Dendritic cell treated with granulocyte-macrophage colony-stimulating factor and Interleukin-4, amounts not matched to agents 40 ng/mL and 50 ng/mL, for 4 days (primary cell): ENCODE measurements at regions not wholly inside any gene's neighbourhood (a gene's known extent, or its start where the extent isn't known, plus 50 kb on each side); places are given as distances from the start of the nearest gene placed in this dataset.

ENCODE experiments used
- H3K27ac Mint-ChIP-seq: one replicate; pipeline ENCODE4 v1.8.0; 2022; ENCODE audit warnings: mild to moderate bottlenecking, mixed read lengths
- H3K27me3 Mint-ChIP-seq: one replicate; pipeline ENCODE4 v1.8.0; 2022; ENCODE audit warnings: mild to moderate bottlenecking, mixed read lengths
- H3K36me3 Mint-ChIP-seq: one replicate; pipeline ENCODE4 v1.8.0; 2022; ENCODE audit warnings: low read depth, mixed read lengths
- H3K4me1 Mint-ChIP-seq: one replicate; pipeline ENCODE4 v1.8.0; 2022; ENCODE audit warnings: low read depth, mixed read lengths
- H3K4me3 Mint-ChIP-seq: one replicate; pipeline ENCODE4 v1.8.0; 2022; ENCODE audit warnings: mild to moderate bottlenecking, moderate library complexity, mixed read lengths
- H3K9me3 Mint-ChIP-seq: one replicate; pipeline ENCODE4 v1.8.0; 2022; ENCODE audit warnings: mixed read lengths
- intact Hi-C: fragments of 100-400 bp; cut with micrococcal nuclease; formaldehyde crosslinking; loops from one replicate; pipeline ENCODE4 v1.15.0; 2022

DNA sequence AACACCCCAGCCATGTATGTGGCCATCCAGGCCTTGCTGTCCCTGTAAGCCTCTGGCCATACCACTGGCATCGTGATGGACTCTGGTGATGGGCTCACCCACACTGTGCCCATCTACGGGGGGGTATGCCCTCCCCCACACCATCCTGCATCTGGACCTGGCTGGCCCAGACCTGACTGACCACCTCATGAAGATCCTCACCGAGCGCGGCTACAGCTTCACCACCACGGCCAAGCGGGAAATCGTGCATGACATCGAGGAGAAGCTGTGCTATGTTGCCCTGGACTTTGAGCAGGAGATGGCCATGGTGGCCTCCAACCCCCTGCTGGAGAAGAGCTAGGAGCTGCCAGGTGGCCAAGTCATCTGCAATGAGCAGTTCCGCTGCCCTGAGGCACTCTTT lies 80.4 kb upstream of the ZCCHC2 start:
- H3K9me3 Mint-ChIP-seq, result no peaks in the 10 kb centered on the region
- intact Hi-C loops, result no loop called here

DNA sequence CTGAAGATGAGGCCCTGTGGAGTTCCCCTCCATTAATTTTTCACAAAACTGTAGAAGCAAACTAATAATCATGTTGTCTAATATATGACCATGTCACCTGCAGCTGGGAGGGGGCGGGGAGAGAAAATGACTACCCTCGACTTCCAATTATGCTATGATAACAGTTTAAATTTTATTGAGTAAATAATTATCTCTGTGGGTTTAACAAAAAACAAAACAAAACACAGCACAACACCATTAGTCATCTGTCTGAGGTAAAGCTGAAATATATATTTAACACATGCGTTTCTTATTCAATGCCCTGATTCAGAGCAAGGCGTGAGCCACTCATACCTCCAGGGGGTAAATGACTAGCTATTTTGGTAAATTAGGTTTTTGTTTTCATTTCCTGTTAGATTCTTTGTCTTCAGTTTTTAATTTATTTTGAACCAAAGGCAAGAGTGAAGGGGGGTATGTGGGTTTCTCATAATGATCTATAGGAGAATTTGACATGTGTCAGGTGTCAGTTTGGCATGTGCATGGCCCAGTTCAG lies 77.4 kb upstream of the ZCCHC2 start:
- Mint-ChIP-seq H3K36me3 (no peaks in the 10 kb centered on the region), H3K27me3 (peaks cover under 1% of the 10 kb centered on the region), H3K4me1 (peaks cover 34% of the 10 kb centered on the region), H3K27ac (no peak overlapping the region), H3K4me3 (no peak overlapping the region), H3K9me3 (no peaks in the 10 kb centered on the region)
- intact Hi-C loops, result no loop called here

More for the DNA sequence above, 80.4 kb upstream of the ZCCHC2 start:
- peaks cover 4% of the 10 kb centered on the region for H3K27me3 Mint-ChIP-seq
- no peak overlapping the region for H3K4me3 Mint-ChIP-seq
- H3K27ac Mint-ChIP-seq, result no peak overlapping the region
- no peaks in the 10 kb centered on the region for H3K36me3 Mint-ChIP-seq
- peaks cover 22% of the 10 kb centered on the region for H3K4me1 Mint-ChIP-seq

DNA sequence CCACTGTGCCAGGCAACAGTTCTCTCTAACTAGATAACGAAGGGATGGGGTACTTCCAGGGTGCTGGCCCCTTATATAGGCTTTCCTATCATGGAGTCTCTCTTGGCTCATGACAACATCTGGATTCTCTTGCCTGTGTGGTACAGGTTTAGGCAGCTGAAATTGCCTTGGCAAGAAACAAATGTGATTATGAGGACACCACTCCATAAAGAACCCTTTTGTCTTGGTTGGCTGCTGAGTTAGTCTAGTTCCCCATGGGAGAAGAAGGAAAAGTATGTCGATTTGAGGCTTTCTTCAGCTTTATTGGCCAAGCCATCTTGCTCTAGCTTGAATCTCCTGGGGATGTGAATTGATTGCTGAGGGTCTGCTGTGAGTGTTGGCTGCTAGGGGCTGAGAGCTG lies 76.3 kb upstream of the ZCCHC2 start:
- peaks cover 45% of the 10 kb centered on the region for H3K4me1 Mint-ChIP-seq
- H3K9me3 Mint-ChIP-seq, result no peaks in the 10 kb centered on the region
- no peak overlapping the region for H3K27ac Mint-ChIP-seq
- no peaks in the 10 kb centered on the region for H3K27me3 Mint-ChIP-seq
- H3K4me3 Mint-ChIP-seq, result no peak overlapping the region
- no peaks in the 10 kb centered on the region for H3K36me3 Mint-ChIP-seq
- intact Hi-C loops, result no loop called here

DNA sequence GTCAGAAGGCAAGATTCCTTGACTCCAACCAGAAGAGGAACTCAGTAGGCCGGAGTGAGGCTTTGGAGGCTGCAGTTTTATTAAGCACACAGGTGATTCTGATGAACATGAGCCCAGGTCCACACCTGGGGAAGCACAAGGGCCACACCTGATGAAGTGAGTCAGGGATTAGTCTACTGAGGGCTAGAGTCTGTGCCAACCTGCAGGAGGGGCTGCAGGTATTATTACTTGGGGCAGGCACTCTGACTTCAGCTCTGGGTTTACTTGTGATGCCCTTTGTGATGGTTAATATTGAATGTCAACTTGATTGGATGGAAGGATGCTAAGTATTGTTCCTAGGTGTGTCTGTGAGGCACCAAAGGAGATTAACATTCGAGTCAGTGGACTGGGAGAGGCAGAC lies 75.2 kb upstream of the ZCCHC2 start:
- Mint-ChIP-seq H3K4me3 (no peak overlapping the region), H3K36me3 (no peaks in the 10 kb centered on the region), H3K4me1 (peaks cover 47% of the 10 kb centered on the region), H3K27ac (no peak overlapping the region), H3K9me3 (no peaks in the 10 kb centered on the region), H3K27me3 (no peaks in the 10 kb centered on the region)
- intact Hi-C loops, result no loop called here

DNA sequence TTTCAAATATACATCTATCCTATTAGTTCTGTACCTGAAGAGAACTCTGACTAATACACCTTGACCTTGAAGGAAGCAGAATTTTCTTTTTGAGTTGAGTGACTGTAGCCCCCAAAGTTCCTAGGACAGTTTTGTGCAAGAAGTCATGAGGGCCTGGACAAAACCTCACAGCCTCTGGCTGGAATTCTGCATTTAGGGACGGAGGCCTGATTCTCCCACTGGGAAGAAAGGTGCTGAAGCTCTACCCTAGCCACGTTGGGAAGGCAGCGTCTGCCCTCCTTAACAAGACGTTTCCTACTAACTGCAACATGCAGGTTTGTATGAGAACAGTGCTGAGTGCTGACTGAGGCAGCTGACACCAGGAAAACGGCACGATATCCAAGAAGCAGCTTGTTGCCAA lies 74.4 kb upstream of the ZCCHC2 start:
- H3K27ac Mint-ChIP-seq, result no peak overlapping the region
- no peaks in the 10 kb centered on the region for H3K9me3 Mint-ChIP-seq
- no peaks in the 10 kb centered on the region for H3K36me3 Mint-ChIP-seq
- H3K4me3 Mint-ChIP-seq, result no peak overlapping the region
- H3K4me1 Mint-ChIP-seq, result peaks cover 51% of the 10 kb centered on the region
- intact Hi-C loops, result no loop called here
- H3K27me3 Mint-ChIP-seq, result no peaks in the 10 kb centered on the region

DNA sequence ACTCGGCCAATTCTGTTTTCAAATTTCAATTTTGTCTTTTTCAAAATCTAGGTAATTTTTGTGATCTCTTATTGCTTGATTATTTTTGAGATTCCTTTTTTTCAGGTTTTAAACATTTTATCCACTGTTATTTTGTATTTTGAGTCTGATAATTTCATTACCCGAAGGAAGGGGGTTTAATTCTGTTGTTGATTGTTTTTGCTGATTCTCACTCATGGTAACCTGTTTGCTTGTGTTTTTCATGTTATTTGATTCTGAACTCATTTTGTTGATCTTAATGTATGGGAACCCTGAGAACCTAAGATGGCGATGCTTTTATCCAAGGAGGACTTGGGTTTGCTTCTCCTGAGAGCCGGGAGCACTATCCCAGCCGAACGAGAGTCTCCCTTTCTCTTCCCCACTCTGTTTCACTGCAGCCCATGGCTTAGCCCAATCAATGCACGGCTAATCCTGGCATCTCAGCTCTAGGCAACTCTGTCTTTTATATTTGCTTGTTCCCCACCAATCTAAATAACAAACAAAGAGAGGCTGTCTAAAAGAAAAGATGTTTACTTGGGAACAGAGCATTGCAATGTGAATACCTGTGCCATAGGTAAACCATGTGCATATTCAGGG lies 73.2 kb upstream of the ZCCHC2 start:
- H3K36me3 Mint-ChIP-seq, result no peaks in the 10 kb centered on the region
- peaks cover 63% of the 10 kb centered on the region for H3K4me1 Mint-ChIP-seq
- H3K27me3 Mint-ChIP-seq, result no peaks in the 10 kb centered on the region
- peak overlapping the region; percentile 74 for H3K27ac Mint-ChIP-seq
- intact Hi-C loops, result loop anchor here (5.0 kb wide), 1 partner anchor 73 kb away; the partner anchor contains the start of gene ZCCHC2
- no peaks in the 10 kb centered on the region for H3K9me3 Mint-ChIP-seq
- H3K4me3 Mint-ChIP-seq, result no peak overlapping the region

DNA sequence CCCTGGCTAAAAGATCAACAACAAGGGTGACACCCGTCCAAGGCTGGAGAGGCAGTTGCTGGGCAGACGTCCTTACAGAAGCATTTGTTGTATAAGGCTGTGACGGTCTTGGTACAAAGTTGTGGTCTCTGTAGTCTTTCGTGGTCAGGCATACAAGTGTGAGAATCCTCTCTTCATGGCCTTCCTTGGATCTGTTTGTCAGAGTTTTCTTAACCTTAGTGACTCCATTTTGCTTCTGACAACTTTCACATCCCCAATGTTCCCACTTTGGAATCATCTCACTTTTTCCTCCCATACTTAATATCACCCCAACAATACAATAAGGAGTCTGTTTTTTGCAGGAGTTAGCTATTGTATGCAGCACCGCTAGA lies 72.7 kb upstream of the ZCCHC2 start:
- intact Hi-C loops, result loop anchor here (5.0 kb wide), 1 partner anchor 72 kb away; the partner anchor contains the start of gene ZCCHC2
- no peaks in the 10 kb centered on the region for H3K36me3 Mint-ChIP-seq
- H3K27ac Mint-ChIP-seq, result peak overlapping the region; percentile 74
- peaks cover 64% of the 10 kb centered on the region for H3K4me1 Mint-ChIP-seq
- H3K4me3 Mint-ChIP-seq, result no peak overlapping the region
- no peaks in the 10 kb centered on the region for H3K27me3 Mint-ChIP-seq
- no peaks in the 10 kb centered on the region for H3K9me3 Mint-ChIP-seq

DNA sequence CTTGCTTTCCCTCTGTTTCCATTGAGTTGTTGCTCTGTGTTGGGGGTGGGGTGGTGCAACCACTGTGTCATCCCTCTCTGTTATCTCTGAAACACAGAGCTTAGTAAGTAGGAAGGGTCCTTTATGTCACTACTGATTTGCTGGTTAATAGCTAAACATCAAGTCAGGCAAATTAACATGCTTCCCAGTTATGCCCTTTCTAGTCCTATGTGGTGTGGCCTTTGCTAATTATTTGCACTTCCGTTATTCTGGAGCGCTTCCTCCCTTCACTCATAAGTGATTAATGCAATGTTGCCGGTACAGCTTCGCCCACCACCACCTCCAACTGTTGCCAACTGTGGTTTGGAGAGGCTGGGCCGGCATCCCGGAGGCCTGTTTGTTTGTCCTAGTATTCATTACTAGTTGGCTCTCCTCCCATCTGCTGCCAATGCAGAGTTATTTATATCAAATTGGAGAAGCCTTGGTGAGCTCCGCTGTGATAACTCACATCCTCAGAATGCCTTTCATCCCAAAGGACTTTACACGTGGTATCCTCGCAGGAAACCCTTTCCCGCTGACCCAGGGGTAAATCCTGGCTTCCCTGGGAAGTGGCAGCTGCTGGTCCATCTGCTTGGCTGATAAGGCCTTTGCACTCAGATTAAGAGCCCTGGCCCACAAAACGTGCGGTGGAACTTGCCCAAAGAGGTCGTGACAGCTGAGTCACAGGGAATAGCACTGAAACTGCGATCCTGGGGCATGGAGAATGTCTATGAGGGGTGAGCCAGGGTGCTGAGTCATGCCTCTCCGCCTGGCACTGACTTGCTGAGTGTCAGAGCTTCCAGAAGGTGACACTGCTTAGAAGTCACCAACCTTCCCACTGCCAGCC lies 72.0 kb upstream of the ZCCHC2 start:
- Mint-ChIP-seq H3K36me3 (no peaks in the 10 kb centered on the region), H3K9me3 (no peaks in the 10 kb centered on the region), H3K27me3 (no peaks in the 10 kb centered on the region), H3K4me3 (no peak overlapping the region), H3K4me1 (peaks cover 69% of the 10 kb centered on the region), H3K27ac (peak overlapping the region; percentile 74)
- intact Hi-C loops, result loop anchor here (5.0 kb wide), 1 partner anchor 72 kb away; the partner anchor contains the start of gene ZCCHC2

DNA sequence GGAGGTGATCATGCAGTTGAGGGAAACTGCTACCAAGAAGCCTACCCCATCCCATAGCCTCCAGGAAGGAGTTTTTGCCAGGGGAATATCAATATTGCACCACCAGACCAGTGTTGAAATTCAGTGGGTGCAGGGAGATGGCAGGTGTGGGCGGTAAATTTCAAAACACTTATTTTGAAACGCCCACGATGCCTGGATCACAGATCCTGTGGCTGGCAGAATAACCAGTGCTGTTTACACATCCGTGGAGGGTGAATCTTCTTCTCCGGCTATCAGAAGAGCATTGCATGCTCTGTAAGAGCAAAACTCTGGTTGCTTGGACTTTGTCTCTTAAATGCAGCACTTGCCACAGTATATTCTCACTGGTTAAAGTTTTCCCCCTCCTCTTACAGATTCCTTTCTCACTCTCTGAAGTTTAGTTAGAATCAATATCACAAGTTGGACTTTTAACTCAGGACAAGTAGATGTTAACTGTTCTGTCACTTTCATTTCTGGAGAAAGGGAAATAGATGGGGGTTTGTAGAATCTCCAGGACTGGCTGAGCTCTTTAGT lies 70.5 kb upstream of the ZCCHC2 start:
- H3K27me3 Mint-ChIP-seq, result no peaks in the 10 kb centered on the region
- no peaks in the 10 kb centered on the region for H3K36me3 Mint-ChIP-seq
- H3K9me3 Mint-ChIP-seq, result no peaks in the 10 kb centered on the region
- H3K27ac Mint-ChIP-seq, result no peak overlapping the region
- H3K4me3 Mint-ChIP-seq, result peak overlapping the region; percentile 9
- intact Hi-C loops, result loop anchor here (5.0 kb wide), 1 partner anchor 70 kb away; the partner anchor contains the start of gene ZCCHC2
- H3K4me1 Mint-ChIP-seq, result peaks cover 61% of the 10 kb centered on the region

DNA sequence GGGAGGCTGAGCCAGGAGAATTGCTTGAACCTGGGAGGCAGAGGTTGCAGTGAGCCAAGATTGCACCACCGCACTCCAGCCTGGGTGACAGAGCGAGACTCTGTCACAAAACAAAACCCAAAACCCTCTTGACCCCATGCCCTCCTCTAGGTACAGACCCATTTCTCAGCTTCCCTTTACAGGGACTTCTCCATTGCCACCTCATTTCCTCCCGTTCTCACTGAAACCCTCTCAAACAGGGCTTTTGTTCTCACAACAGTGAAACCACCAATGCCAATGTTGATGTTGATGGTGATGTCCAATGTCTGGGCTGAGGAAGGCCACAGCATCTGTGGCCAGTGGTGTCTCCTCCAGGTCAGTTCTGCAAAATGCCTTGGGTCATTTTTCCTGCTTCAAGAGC lies 69.0 kb upstream of the ZCCHC2 start:
- H3K9me3 Mint-ChIP-seq, result no peaks in the 10 kb centered on the region
- peaks cover 57% of the 10 kb centered on the region for H3K4me1 Mint-ChIP-seq
- H3K27ac Mint-ChIP-seq, result peak overlapping the region; percentile 59
- no peaks in the 10 kb centered on the region for H3K27me3 Mint-ChIP-seq
- H3K4me3 Mint-ChIP-seq, result no peak overlapping the region
- intact Hi-C loops, result loop anchor here (5.0 kb wide), 1 partner anchor 68 kb away; the partner anchor contains the start of gene ZCCHC2
- H3K36me3 Mint-ChIP-seq, result no peaks in the 10 kb centered on the region

DNA sequence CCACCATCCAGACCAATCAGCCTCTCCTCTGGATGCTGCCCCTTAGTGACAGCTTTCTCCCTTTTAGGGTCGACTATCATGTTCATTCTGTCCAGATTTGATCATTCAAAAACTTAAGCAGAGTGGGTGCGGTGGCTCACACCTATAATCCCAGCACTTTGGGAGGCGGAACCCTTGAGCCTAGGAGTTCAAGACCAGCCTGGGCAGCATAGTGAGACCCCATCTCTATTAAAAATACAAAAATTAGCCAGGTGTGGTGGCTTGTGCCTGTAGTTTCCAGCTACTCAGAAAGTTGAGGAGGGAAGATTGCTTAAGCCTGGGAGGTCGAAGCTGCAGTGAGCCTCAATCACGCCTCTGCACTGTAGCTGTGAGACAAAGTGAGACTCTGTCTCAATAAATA lies 68.3 kb upstream of the ZCCHC2 start:
- H3K27ac Mint-ChIP-seq, result peak overlapping the region; percentile 59
- no peaks in the 10 kb centered on the region for H3K36me3 Mint-ChIP-seq
- no peak overlapping the region for H3K4me3 Mint-ChIP-seq
- H3K27me3 Mint-ChIP-seq, result no peaks in the 10 kb centered on the region
- H3K4me1 Mint-ChIP-seq, result peaks cover 62% of the 10 kb centered on the region
- no peaks in the 10 kb centered on the region for H3K9me3 Mint-ChIP-seq
- intact Hi-C loops, result loop anchor here (5.0 kb wide), 1 partner anchor 68 kb away; the partner anchor contains the start of gene ZCCHC2

DNA sequence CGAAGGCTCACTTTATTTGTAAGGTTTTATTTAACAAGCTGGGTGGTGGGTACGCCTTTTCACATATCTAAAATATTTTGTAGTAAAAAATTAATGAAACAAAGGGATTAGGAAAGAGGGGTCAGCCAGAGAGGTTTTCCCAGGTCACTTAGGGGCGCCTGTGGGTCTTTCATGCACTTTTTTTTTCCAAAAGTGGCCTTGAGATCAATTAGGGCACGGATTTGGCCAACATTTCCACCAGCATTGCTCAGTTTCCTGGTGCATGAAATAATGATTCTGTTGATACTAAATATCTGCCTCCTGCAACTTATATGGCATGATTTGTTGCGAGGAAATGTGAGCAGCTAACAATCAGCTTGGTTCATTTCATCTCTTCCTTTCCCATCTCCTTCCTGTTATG lies 67.6 kb upstream of the ZCCHC2 start:
- Mint-ChIP-seq H3K27me3 (no peaks in the 10 kb centered on the region), H3K36me3 (no peaks in the 10 kb centered on the region), H3K4me3 (no peak overlapping the region), H3K9me3 (no peaks in the 10 kb centered on the region), H3K4me1 (peaks cover 56% of the 10 kb centered on the region), H3K27ac (no peak overlapping the region)
- intact Hi-C loops, result no loop called here

DNA sequence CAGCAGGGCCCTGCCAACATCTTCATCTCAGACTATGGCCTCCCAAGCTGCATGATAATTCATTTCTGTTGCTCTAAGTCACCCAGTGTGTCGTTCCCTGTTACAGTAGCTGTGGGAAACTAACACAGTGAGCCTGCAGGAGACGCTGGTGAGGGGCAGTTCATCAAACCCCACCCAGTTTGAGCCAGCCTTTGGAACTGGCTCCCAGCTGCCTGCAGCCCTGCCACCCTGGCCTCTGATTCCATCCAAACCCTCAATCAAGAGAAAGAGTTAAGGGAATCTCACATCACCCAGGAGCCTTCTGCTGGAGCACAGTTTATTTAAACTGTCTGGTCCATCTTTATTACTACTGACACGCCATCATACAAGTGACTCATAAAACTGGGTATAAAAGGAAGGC lies 64.9 kb upstream of the ZCCHC2 start:
- intact Hi-C loops, result no loop called here
- Mint-ChIP-seq H3K36me3 (no peaks in the 10 kb centered on the region), H3K4me1 (peaks cover 49% of the 10 kb centered on the region), H3K9me3 (no peaks in the 10 kb centered on the region), H3K27ac (no peak overlapping the region), H3K4me3 (no peak overlapping the region), H3K27me3 (no peaks in the 10 kb centered on the region)

DNA sequence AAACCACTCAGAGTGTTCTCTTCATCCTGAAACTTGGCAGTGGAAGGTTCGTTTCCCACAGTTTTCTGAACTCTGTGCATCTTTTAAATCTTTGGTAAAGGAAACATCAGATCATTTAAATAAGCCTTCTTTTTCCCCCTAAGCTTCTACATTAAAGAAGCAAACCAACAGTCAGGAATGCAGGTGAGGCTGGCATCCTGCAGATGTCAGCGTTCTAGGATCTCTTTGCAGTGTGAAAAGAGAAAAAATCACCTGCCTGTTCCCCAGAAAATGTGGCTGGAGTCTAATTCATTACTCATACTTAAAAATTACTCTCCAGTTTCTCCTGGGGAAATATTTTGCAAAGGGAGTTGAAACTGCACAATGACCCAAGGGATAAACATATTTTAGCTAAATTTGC lies 64.5 kb upstream of the ZCCHC2 start:
- Mint-ChIP-seq H3K36me3 (no peaks in the 10 kb centered on the region), H3K27ac (no peak overlapping the region), H3K4me1 (peaks cover 47% of the 10 kb centered on the region), H3K9me3 (no peaks in the 10 kb centered on the region), H3K27me3 (no peaks in the 10 kb centered on the region), H3K4me3 (no peak overlapping the region)
- intact Hi-C loops, result no loop called here
